Testis (tissue), 2 donors: ENCODE measurements at regions not wholly inside any gene's neighbourhood (a gene's known extent, or its start where the extent isn't known, plus 50 kb on each side); places are given as distances from the start of the nearest gene placed in this dataset.

Experiments used
- DNase-seq: peaks from one replicate; pipeline ENCODE4 v3.0.0-alpha.2; 2019
- H3K27ac ChIP-seq, 2 donors: fragments of 200-600 bp; sonication (generic); one replicate each; pipeline ENCODE4 v1.5.1; 2019
- H3K27me3 ChIP-seq: fragments of 200-600 bp; sonication (generic); one replicate; pipeline ENCODE4 v1.5.1; 2019
- H3K36me3 ChIP-seq: fragments of 200-600 bp; sonication (generic); one replicate; pipeline ENCODE4 v1.5.1; 2017; ENCODE audit warnings: low read depth; ENCODE audit errors: missing control alignments
- H3K4me1 ChIP-seq: fragments of 200-600 bp; sonication (generic); one replicate; pipeline ENCODE4 v1.5.1; 2019
- H3K4me3 ChIP-seq, 2 donors: fragments of 200-600 bp; sonication (generic); one replicate each; pipeline ENCODE4 v1.5.1; 2017 to 2019
- H3K9me3 ChIP-seq: fragments of 200-600 bp; sonication (generic); one replicate; pipeline ENCODE4 v1.5.1; 2017
- CTCF ChIP-seq, 3 experiments: fragments of 450-650 bp in 2 of 3; fragments of 200-600 bp in 1 of 3; sonication (generic) in 1 of 3; IDR thresholded peaks; one replicate each; pipeline ENCODE4 v1.5.1; 2016 to 2019; ENCODE audit warnings: antibody characterized with exemption in 3 of 3, mild to moderate bottlenecking in 2 of 3, moderate library complexity in 1 of 3
- POLR2A ChIP-seq: fragments of 450-650 bp; IDR thresholded peaks from one replicate; pipeline ENCODE4 v1.6.1; 2017; ENCODE audit warnings: antibody characterized with exemption, mild to moderate bottlenecking, moderate library complexity
- WGBS, 2 donors: methylation state at CpG; one replicate each; pipeline ENCODE4 v1.1.5; 2018; 5-methylcytosine and 5-hydroxymethylcytosine counted together
- intact Hi-C: fragments of 100-400 bp; cut with DNase I; formaldehyde crosslinking; loops from one replicate; pipeline ENCODE4 v1.15.1; 2023; ENCODE audit warnings: low total_unique reads

DNA sequence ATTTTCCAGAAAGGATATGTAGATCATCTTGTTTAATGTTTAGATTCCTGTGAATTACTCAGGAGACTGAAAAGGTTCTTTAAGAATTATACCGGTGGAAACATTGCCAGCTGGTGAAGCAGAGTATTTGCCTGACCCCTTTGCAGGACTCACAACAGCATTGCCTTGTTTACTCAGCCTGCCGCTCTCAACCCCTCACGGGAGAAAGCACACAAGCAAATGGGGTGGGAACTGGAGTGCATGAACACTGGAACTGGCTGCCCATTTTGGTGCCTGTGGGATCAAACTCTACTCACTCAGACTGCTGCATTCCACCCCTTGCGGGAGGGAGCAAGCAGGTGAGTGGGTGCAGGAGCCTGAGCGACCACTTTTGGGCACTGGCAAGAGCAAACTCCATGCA is 804.7 kb upstream of the SLITRK1 start:
- Histone ChIP-seq H3K36me3 (no peaks in the 10 kb centered on the region), H3K27ac (no peak overlapping the region), H3K9me3 (no peaks in the 10 kb centered on the region), H3K27me3 (no peaks in the 10 kb centered on the region), H3K4me1 (no peaks in the 10 kb centered on the region), H3K4me3 (no peak overlapping the region)
- DNase-seq, result no peak
- 88 to 91% methylated on average over 5 of the region's 5 CpGs for WGBS, 2 donors
- intact Hi-C loops, result no loop called here
- TF ChIP-seq CTCF (IDR thresholded peaks at IDR 0.05) (no peak), POLR2A (no peak)

DNA sequence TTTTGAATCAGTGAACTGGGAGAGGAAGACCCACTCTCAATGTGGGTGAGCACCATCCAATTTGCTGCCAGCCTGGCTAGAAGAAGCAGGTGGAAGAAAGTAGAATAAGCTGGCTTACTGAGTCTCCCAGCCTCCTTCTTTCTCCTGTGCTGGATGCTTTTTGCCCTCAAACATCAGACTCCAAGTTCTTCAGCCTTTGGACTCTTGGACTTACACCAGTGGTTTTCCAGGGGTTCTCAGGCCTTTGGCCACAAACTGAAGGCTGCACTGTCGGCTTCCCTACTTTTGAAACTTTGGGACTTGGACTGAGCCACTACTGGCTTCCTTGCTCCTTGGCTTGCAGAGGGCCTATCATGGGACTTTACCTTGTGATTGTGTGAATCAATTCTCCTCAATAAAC is 804.2 kb upstream of the SLITRK1 start:
- no peak overlapping the region for H3K4me3 ChIP-seq
- no peak overlapping the region for H3K27ac ChIP-seq
- H3K27me3 ChIP-seq, result no peaks in the 10 kb centered on the region
- H3K36me3 ChIP-seq, result no peaks in the 10 kb centered on the region
- TF ChIP-seq POLR2A (no peak), CTCF (IDR thresholded peaks at IDR 0.05) (no peak)
- DNase-seq, result no peak
- intact Hi-C loops, result no loop called here
- no peaks in the 10 kb centered on the region for H3K4me1 ChIP-seq
- 76 to 100% methylated on average over 1 of the region's 1 CpG for WGBS, 2 donors
- H3K9me3 ChIP-seq, result no peaks in the 10 kb centered on the region

GRCh38 chr13:84684804-84685203 is 802.5 kb upstream of the SLITRK1 start:
- Histone ChIP-seq H3K4me3 (no peak overlapping the region), H3K9me3 (no peaks in the 10 kb centered on the region), H3K27ac (no peak overlapping the region), H3K36me3 (no peaks in the 10 kb centered on the region), H3K4me1 (no peaks in the 10 kb centered on the region), H3K27me3 (no peaks in the 10 kb centered on the region)
- TF ChIP-seq POLR2A (no peak), CTCF (IDR thresholded peaks at IDR 0.05) (no peak)
- intact Hi-C loops, result no loop called here
- 69 to 85% methylated on average over 6 of the region's 6 CpGs for WGBS, 2 donors
- no peak for DNase-seq

GRCh38 chr13:84684048-84684662 is 801.9 kb upstream of the SLITRK1 start:
- 59 to 62% methylated on average over 3 of the region's 3 CpGs for WGBS, 2 donors
- no peak for DNase-seq
- intact Hi-C loops, result no loop called here

More at GRCh38 chr13:84684048-84684662, 801.9 kb upstream of the SLITRK1 start:
- H3K4me3 ChIP-seq, result no peak overlapping the region
- no peaks in the 10 kb centered on the region for H3K27me3 ChIP-seq
- no peak for TF ChIP-seq CTCF (IDR thresholded peaks at IDR 0.05)
- TF ChIP-seq POLR2A, result no peak
- no peaks in the 10 kb centered on the region for H3K36me3 ChIP-seq
- no peaks in the 10 kb centered on the region for H3K4me1 ChIP-seq
- no peak overlapping the region for H3K27ac ChIP-seq
- H3K9me3 ChIP-seq, result no peaks in the 10 kb centered on the region
